Neural progenitor cell (in vitro differentiated cells): ENCODE measurements at regions not wholly inside any gene's neighbourhood (a gene's known extent, or its start where the extent isn't known, plus 50 kb on each side); places are given as distances from the start of the nearest gene placed in this dataset.

Experiments
- DNase-seq: peaks from one replicate; pipeline ENCODE4 v3.0.0-alpha.2; 2016; ENCODE audit warnings: low spot score
- H2AFZ ChIP-seq: fragments of 200-600 bp; sonication (generic); replicated peaks from 2 replicates; pipeline ENCODE4 v1.6.1; 2016; ENCODE audit warnings: antibody characterized with exemption
- H3F3A ChIP-seq: fragments of 200-600 bp; sonication (generic); 2 replicates; pipeline ENCODE4 v1.6.1; 2016; ENCODE audit warnings: antibody characterized with exemption, low read depth
- H3K27ac ChIP-seq: fragments of 200-600 bp; sonication (generic); 2 replicates; pipeline ENCODE4 v1.5.1; 2016; ENCODE audit warnings: mild to moderate bottlenecking
- H3K27me3 ChIP-seq: fragments of 200-600 bp; sonication (generic); 2 replicates; pipeline ENCODE4 v1.6.1; 2016; ENCODE audit warnings: mild to moderate bottlenecking, moderate library complexity
- H3K36me3 ChIP-seq: fragments of 200-600 bp; sonication (generic); 2 replicates; pipeline ENCODE4 v1.5.1; 2016
- H3K4me1 ChIP-seq: fragments of 200-600 bp; sonication (generic); 2 replicates; pipeline ENCODE4 v1.6.1; 2016; ENCODE audit warnings: mixed run types
- H3K4me2 ChIP-seq: fragments of 200-600 bp; sonication (generic); 2 replicates; pipeline ENCODE4 v1.6.1; 2016
- H3K4me3 ChIP-seq: fragments of 200-600 bp; sonication (generic); 2 replicates; pipeline ENCODE4 v1.5.1; 2016
- H3K79me2 ChIP-seq: fragments of 200-600 bp; sonication (generic); 2 replicates; pipeline ENCODE4 v1.6.1; 2016; ENCODE audit warnings: low read depth
- H3K9ac ChIP-seq: fragments of 200-600 bp; sonication (generic); 2 replicates; pipeline ENCODE4 v1.6.1; 2016
- H3K9me3 ChIP-seq: fragments of 200-600 bp; sonication (generic); 2 replicates; pipeline ENCODE4 v1.5.1; 2016; ENCODE audit warnings: low read depth
- H4K20me1 ChIP-seq: fragments of 200-600 bp; sonication (generic); 2 replicates; pipeline ENCODE4 v1.6.1; 2016; ENCODE audit warnings: low read depth
- H3K27ac Mint-ChIP-seq: 3 replicates; pipeline ENCODE4 v1.8.0; 2021; ENCODE audit warnings: mixed read lengths
- H3K27me3 Mint-ChIP-seq: 2 replicates; pipeline ENCODE4 v1.8.0; 2022; ENCODE audit warnings: low read depth, mild to moderate bottlenecking, inconsistent platforms, moderate library complexity, mixed read lengths; ENCODE audit not compliant: insufficient read depth
- H3K36me3 Mint-ChIP-seq: 3 replicates; pipeline ENCODE4 v1.8.0; 2021; ENCODE audit warnings: mixed read lengths
- H3K4me1 Mint-ChIP-seq: 3 replicates; pipeline ENCODE4 v1.8.0; 2021; ENCODE audit warnings: mixed read lengths
- H3K4me3 Mint-ChIP-seq: 3 replicates; pipeline ENCODE4 v1.8.0; 2021; ENCODE audit warnings: mild to moderate bottlenecking, moderate library complexity, mixed read lengths
- H3K9me3 Mint-ChIP-seq: 3 replicates; pipeline ENCODE4 v1.8.0; 2020; ENCODE audit warnings: mixed read lengths
- EZH2 ChIP-seq: fragments of 200-600 bp; sonication (generic); IDR thresholded peaks from 2 replicates; pipeline ENCODE4 v1.6.1; 2017; ENCODE audit warnings: antibody characterized with exemption, mild to moderate bottlenecking, moderate library complexity
- EZH2phosphoT487 ChIP-seq: fragments of 200-600 bp; sonication (generic); IDR thresholded peaks from 2 replicates; pipeline ENCODE4 v1.6.1; 2017; ENCODE audit warnings: antibody characterized with exemption
- TF ChIP-seq, protein P1 (sequence below): fragments of 200-600 bp; sonication (generic); IDR thresholded peaks from 2 replicates; pipeline ENCODE4 v1.5.1; 2017; ENCODE audit warnings: antibody characterized with exemption, mild to moderate bottlenecking

DNA sequence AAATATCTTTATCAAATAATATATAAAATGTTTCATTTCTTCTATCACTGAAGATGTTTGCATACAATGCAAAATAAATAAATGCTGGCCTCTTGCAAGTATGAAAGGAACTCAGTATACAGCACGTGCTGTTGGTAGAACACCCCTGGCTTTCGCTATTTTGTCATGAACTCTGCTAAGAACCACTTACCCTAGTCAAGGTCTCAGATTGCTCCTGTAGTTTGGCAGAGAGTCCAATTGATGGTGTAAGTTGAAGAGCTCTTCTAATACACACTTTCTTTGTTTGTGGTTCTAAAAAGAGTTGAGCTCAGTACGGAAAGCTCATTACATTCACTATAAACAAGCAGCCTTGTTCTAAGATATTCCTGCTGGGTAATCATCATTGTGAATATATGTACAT is 1258.9 kb downstream of the EFNB2 start:
- H3K9me3 ChIP-seq, result no peaks in the 10 kb centered on the region
- Mint-ChIP-seq H3K9me3 (peaks cover 14% of the 10 kb centered on the region), H3K4me3 (no peak overlapping the region), H3K4me1 (peaks cover 30% of the 10 kb centered on the region), H3K27me3 (peaks cover 4% of the 10 kb centered on the region), H3K36me3 (peaks cover 1% of the 10 kb centered on the region), H3K27ac (no peak overlapping the region)
- H3K79me2 ChIP-seq, result no peaks in the 10 kb centered on the region
- no peak overlapping the region for H3K4me2 ChIP-seq
- H3K4me3 ChIP-seq, result no peak overlapping the region
- H2AFZ ChIP-seq, result no peak overlapping the region
- no peak for DNase-seq
- H3K27ac ChIP-seq, result no peak overlapping the region
- H3K4me1 ChIP-seq, result peaks cover 23% of the 10 kb centered on the region
- H3K9ac ChIP-seq, result no peak overlapping the region
- no peaks in the 10 kb centered on the region for H3K36me3 ChIP-seq
- no peaks in the 10 kb centered on the region for H3K27me3 ChIP-seq
- TF ChIP-seq EZH2 (no peak), EZH2phosphoT487 (no peak)
- TF ChIP-seq, protein P1, sequence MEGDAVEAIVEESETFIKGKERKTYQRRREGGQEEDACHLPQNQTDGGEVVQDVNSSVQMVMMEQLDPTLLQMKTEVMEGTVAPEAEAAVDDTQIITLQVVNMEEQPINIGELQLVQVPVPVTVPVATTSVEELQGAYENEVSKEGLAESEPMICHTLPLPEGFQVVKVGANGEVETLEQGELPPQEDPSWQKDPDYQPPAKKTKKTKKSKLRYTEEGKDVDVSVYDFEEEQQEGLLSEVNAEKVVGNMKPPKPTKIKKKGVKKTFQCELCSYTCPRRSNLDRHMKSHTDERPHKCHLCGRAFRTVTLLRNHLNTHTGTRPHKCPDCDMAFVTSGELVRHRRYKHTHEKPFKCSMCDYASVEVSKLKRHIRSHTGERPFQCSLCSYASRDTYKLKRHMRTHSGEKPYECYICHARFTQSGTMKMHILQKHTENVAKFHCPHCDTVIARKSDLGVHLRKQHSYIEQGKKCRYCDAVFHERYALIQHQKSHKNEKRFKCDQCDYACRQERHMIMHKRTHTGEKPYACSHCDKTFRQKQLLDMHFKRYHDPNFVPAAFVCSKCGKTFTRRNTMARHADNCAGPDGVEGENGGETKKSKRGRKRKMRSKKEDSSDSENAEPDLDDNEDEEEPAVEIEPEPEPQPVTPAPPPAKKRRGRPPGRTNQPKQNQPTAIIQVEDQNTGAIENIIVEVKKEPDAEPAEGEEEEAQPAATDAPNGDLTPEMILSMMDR, result no peak
- H4K20me1 ChIP-seq, result no peaks in the 10 kb centered on the region
- peaks cover 13% of the 10 kb centered on the region for H3F3A ChIP-seq

DNA sequence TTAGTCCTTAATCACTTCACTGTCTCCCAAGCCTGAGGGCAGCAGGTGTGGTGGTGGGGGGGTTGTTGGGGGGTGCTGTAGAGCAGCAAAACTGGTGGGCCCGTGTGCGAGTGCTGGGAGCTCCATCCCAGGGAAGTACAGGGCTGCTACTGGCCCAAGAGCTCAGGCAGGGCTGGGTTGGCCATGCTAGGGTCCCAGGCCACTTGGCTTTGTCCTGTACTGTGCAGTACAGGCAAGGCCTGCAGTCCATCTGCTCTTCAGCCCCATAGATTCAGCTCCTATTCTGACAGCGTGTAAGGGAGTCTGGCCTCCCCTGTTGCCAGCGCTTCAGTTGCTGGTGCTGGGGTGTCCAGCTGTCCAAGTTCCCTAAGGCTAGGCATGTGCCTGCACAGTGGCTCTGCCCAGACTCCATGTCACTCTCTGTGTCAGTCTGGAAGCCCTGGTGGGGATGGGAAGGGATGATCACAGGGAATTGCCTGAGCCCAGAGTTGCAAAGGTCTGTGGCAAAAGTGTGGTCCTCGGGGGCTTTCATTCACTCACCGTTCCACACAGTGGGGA is 1261.7 kb downstream of the EFNB2 start:
- Histone ChIP-seq H3K36me3 (no peaks in the 10 kb centered on the region), H3K4me3 (no peak overlapping the region), H3K4me2 (no peak overlapping the region), H3K9me3 (no peaks in the 10 kb centered on the region), H3K27me3 (no peaks in the 10 kb centered on the region), H3K79me2 (no peaks in the 10 kb centered on the region), H3K4me1 (peaks cover 3% of the 10 kb centered on the region), H3K9ac (no peak overlapping the region), H3F3A (peaks cover 4% of the 10 kb centered on the region), H3K27ac (no peak overlapping the region), H2AFZ (peak overlapping the region; percentile 79), H4K20me1 (no peaks in the 10 kb centered on the region)
- Mint-ChIP-seq H3K27ac (no peak overlapping the region), H3K27me3 (peaks cover 3% of the 10 kb centered on the region), H3K9me3 (peaks cover 15% of the 10 kb centered on the region), H3K4me1 (peaks cover 5% of the 10 kb centered on the region), H3K36me3 (peaks cover 1% of the 10 kb centered on the region), H3K4me3 (no peak overlapping the region)
- TF ChIP-seq, protein P1, result no peak
- TF ChIP-seq EZH2 (no peak), EZH2phosphoT487 (no peak)
- no peak for DNase-seq

DNA sequence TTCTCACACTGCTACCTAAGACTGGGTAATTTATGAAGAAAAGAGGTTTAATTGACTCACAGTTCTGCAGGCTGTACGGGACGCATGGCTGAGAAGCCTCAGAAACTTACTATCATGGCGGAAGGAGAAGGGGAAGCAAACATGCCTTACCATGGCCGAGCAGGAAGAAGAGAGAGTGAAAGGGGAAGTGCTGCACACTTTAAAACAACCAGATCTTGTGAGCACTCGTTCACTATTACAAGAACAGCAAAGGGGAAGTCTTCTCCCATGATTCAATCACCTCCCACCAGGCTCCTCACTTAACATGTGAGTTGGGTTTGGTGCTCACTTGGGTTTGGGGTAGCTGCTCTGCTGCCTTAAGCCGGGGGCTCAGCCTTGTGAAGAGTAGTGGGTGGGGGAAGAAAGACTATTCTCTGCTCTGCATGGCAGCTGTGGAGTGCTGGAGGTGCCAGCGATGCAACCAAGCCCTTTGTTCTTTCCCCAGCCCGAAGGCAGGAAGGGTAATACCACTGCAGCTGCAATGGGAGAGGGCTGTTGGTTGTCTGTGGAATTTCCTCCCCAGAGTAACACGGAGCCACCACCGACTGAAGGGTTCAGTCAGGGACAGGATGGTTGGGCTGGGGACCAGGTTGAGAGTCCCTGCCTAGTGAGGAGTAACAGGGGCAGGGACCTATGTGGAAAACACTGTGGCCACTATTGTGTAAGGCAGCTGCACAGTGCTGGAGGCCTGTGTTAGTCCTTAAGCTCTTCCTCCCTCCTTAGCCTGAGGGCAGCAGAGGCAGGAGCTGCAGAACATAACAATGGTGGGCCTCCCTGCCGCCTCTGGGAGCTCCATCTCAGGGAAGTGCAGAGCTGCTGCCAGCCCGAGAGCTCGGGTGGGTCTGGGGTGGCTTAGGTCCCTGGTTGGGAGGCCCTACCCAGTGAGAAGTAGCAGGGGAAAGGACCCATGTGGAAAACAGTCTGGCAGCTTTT is 1262.5 kb downstream of the EFNB2 start:
- Histone ChIP-seq H3K4me1 (no peaks in the 10 kb centered on the region), H3K79me2 (no peaks in the 10 kb centered on the region), H3K27me3 (no peaks in the 10 kb centered on the region), H4K20me1 (no peaks in the 10 kb centered on the region), H3K4me2 (no peak overlapping the region), H3K27ac (no peak overlapping the region), H3K4me3 (no peak overlapping the region), H3K9ac (no peak overlapping the region), H3K36me3 (no peaks in the 10 kb centered on the region), H3F3A (no peaks in the 10 kb centered on the region), H2AFZ (peak overlapping the region; percentile 79), H3K9me3 (no peaks in the 10 kb centered on the region)
- Mint-ChIP-seq H3K27ac (peak overlapping the region; percentile 67), H3K4me1 (no peaks in the 10 kb centered on the region), H3K9me3 (peaks cover 15% of the 10 kb centered on the region), H3K27me3 (peaks cover 3% of the 10 kb centered on the region), H3K36me3 (peaks cover 1% of the 10 kb centered on the region), H3K4me3 (no peak overlapping the region)
- peak; percentile 7 for DNase-seq
- TF ChIP-seq, protein P1, result no peak
- TF ChIP-seq EZH2, result no peak
- no peak for TF ChIP-seq EZH2phosphoT487
